GM12878 (cell line): ENCODE measurements at regions not wholly inside any gene's neighbourhood (a gene's known extent, or its start where the extent isn't known, plus 50 kb on each side); places are given as distances from the start of the nearest gene placed in this dataset.

ENCODE experiments used
- ATAC-seq: fragments of 200-7000 bp; cut with Tn5 transposase; 3 replicates; pipeline ENCODE4 v1.9.1; 2020; ENCODE audit warnings: mild to moderate bottlenecking, moderate library complexity
- BruUV-seq: library from RNA; stranded (reverse); fragments of 400-500 nt; replicated peaks from 2 replicates; lab custom pipeline; 2021; lab: Mats Ljungman, UMichigan
- CTCF ChIA-PET: fragments of 300-600 bp; sonication (Branson Sonifier 250); formaldehyde crosslinking; extraction: SDS; loops from one replicate; lab custom pipeline; 2021; ENCODE audit warnings: inconsistent platforms; lab: Yijun Ruan, JAX
- POLR2A ChIA-PET: fragments of 350-600 bp; formaldehyde crosslinking; extraction: SDS; loops from one replicate; lab custom pipeline; 2021; ENCODE audit warnings: inconsistent platforms; lab: Charles Lee
- RAD21 ChIA-PET: fragments of 300-600 bp; sonication (Branson Sonifier 250); formaldehyde crosslinking; loops from one replicate; lab custom pipeline; 2023; ENCODE audit warnings: antibody characterized with exemption; ENCODE audit not compliant: unreplicated experiment; lab: Charles Lee
- SMC1A ChIA-PET: fragments of 300-600 bp; sonication (Branson Sonifier 250); formaldehyde crosslinking; loops from one replicate; lab custom pipeline; 2023; ENCODE audit not compliant: unreplicated experiment, uncharacterized antibody; lab: Charles Lee
- DNase-seq: peaks from one replicate; pipeline ENCODE4 v3.0.0-alpha.2; 2011; ENCODE audit warnings: low read depth, low spot score
- FAIRE-seq: peaks from 3 replicates; lab custom pipeline; 2011; peaks lifted over from hg19 to GRCh38; lab: Jason Lieb, UNC
- H2AFZ ChIP-seq: 2 replicates; pipeline ENCODE4 v1.6.0; 2011; ENCODE audit warnings: low read depth, low read length, control low read depth; ENCODE audit not compliant: control insufficient read depth
- H3K27ac ChIP-seq: 2 replicates; pipeline ENCODE4 v1.5.1; 2011; ENCODE audit warnings: control low read depth; ENCODE audit not compliant: control insufficient read depth, insufficient read depth
- H3K27me3 ChIP-seq, 2 experiments: replicated peaks in 1 of 2; 2 replicates each; pipeline versions ENCODE4 v1.6.0 to v1.6.1; 2011; ENCODE audit warnings: low read length in 1 of 2; ENCODE audit not compliant: control insufficient read depth in 2 of 2, insufficient read depth in 2 of 2
- H3K36me3 ChIP-seq, 2 experiments: 2 replicates each; pipeline ENCODE4 v1.5.1; 2011; ENCODE audit warnings: low read length in 1 of 2; ENCODE audit not compliant: control insufficient read depth in 2 of 2, insufficient read depth in 2 of 2
- H3K4me1 ChIP-seq: 2 replicates; pipeline ENCODE4 v1.6.1; 2011; ENCODE audit warnings: mild to moderate bottlenecking, low read length, moderate library complexity, mixed read lengths; ENCODE audit not compliant: control insufficient read depth, insufficient read depth
- H3K4me2 ChIP-seq: 2 replicates; pipeline ENCODE4 v1.6.0; 2011; ENCODE audit warnings: control low read depth; ENCODE audit not compliant: control insufficient read depth, insufficient read depth
- H3K4me3 ChIP-seq: fragments of 200-600 bp; sonication (generic); 2 replicates; pipeline ENCODE4 v1.5.1; 2016
- H3K79me2 ChIP-seq: 2 replicates; pipeline ENCODE4 v1.6.0; 2011; ENCODE audit warnings: low read length; ENCODE audit not compliant: control insufficient read depth, insufficient read depth
- H3K9ac ChIP-seq: 2 replicates; pipeline ENCODE4 v1.8.0; 2011; ENCODE audit warnings: low read length, control low read depth, mixed read lengths; ENCODE audit not compliant: control insufficient read depth, insufficient read depth
- H3K9me3 ChIP-seq: replicated peaks from 3 replicates; pipeline ENCODE4 v1.5.1; 2011; ENCODE audit warnings: mild to moderate bottlenecking, low read length; ENCODE audit not compliant: control insufficient read depth, insufficient read depth
- H4K20me1 ChIP-seq: 2 replicates; pipeline ENCODE4 v1.6.0; 2011; ENCODE audit not compliant: control insufficient read depth, insufficient read depth
- EZH2 ChIP-seq: IDR thresholded peaks from 2 replicates; pipeline ENCODE4 v1.6.1; 2012; ENCODE audit warnings: low read depth, mild to moderate bottlenecking, control low read depth, inconsistent platforms, low read length, borderline replicate concordance; ENCODE audit not compliant: control insufficient read depth
- ZBED1 ChIP-seq: IDR thresholded peaks from 2 replicates; pipeline ENCODE4 v1.6.1; 2016; ENCODE audit warnings: borderline replicate concordance
- in situ Hi-C: fragments of 300-500 bp; cut with MboI; formaldehyde crosslinking; loops from 9 replicates; pipeline ENCODE4 v1.14.3; 2018; ENCODE audit warnings: mixed read lengths
- intact Hi-C: fragments of 100-400 bp; cut with micrococcal nuclease; formaldehyde crosslinking; loops from one replicate; pipeline ENCODE4 v1.14.2; 2022; ENCODE audit not compliant: unreplicated experiment
- TF ChIP-seq, protein P1 (sequence below): fragments of 450-650 bp; formaldehyde crosslinking; IDR thresholded peaks from 2 replicates; pipeline ENCODE4 v1.4.0; 2022; ENCODE audit warnings: mild to moderate bottlenecking, moderate library complexity
- TF ChIP-seq, protein P2 (sequence below): fragments of 450-650 bp; IDR thresholded peaks from 2 replicates; pipeline ENCODE4 v1.6.1; 2016; ENCODE audit warnings: mild to moderate bottlenecking, moderate library complexity, borderline replicate concordance

DNA sequence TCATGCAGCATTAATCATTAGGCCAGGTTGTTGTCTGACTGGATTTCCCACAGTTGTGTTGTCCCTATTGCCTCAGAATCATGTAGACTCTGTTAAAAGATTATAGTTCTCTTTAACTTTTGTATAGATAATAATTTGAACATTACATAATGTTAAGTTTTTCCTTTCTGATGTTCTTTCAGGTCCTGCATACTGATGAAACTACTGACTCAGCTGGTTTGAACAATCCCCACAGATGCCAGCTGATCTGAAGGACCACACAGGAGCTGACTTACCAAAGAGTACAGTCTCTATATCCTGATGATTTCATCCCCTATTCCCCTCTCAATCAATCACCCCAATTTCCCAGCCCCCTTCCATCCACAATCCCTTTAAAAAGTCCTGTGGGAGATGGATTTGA, 341.2 kb upstream of the MGAT4C start (continued):
- TF ChIP-seq, protein P1, sequence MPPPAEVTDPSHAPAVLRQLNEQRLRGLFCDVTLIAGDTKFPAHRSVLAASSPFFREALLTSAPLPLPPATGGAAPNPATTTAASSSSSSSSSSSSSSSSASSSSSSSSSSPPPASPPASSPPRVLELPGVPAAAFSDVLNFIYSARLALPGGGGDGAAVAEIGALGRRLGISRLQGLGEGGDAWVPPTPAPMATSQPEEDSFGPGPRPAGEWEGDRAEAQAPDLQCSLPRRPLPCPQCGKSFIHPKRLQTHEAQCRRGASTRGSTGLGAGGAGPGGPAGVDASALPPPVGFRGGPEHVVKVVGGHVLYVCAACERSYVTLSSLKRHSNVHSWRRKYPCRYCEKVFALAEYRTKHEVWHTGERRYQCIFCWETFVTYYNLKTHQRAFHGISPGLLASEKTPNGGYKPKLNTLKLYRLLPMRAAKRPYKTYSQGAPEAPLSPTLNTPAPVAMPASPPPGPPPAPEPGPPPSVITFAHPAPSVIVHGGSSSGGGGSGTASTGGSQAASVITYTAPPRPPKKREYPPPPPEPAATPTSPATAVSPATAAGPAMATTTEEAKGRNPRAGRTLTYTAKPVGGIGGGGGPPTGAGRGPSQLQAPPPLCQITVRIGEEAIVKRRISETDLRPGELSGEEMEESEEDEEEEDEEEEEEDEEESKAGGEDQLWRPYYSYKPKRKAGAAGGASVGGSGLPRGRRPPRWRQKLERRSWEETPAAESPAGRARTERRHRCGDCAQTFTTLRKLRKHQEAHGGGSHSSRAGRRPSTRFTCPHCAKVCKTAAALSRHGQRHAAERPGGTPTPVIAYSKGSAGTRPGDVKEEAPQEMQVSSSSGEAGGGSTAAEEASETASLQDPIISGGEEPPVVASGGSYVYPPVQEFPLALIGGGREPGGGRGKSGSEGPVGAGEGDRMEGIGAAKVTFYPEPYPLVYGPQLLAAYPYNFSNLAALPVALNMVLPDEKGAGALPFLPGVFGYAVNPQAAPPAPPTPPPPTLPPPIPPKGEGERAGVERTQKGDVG (CRISPR knock-in tag) = no peak
- no peak for TF ChIP-seq EZH2
- TF ChIP-seq, all 136 proteins: peak for 0

- intact Hi-C loops = no loop called here
- H3K4me2 ChIP-seq = no peak overlapping the region
- H2AFZ ChIP-seq = no peak overlapping the region
- no peaks in the 10 kb centered on the region for H3K79me2 ChIP-seq
- in situ Hi-C loops = no loop called here
- FAIRE-seq (no peak), DNase-seq (no peak), ATAC-seq (no peak)
- TF ChIP-seq, protein P2, sequence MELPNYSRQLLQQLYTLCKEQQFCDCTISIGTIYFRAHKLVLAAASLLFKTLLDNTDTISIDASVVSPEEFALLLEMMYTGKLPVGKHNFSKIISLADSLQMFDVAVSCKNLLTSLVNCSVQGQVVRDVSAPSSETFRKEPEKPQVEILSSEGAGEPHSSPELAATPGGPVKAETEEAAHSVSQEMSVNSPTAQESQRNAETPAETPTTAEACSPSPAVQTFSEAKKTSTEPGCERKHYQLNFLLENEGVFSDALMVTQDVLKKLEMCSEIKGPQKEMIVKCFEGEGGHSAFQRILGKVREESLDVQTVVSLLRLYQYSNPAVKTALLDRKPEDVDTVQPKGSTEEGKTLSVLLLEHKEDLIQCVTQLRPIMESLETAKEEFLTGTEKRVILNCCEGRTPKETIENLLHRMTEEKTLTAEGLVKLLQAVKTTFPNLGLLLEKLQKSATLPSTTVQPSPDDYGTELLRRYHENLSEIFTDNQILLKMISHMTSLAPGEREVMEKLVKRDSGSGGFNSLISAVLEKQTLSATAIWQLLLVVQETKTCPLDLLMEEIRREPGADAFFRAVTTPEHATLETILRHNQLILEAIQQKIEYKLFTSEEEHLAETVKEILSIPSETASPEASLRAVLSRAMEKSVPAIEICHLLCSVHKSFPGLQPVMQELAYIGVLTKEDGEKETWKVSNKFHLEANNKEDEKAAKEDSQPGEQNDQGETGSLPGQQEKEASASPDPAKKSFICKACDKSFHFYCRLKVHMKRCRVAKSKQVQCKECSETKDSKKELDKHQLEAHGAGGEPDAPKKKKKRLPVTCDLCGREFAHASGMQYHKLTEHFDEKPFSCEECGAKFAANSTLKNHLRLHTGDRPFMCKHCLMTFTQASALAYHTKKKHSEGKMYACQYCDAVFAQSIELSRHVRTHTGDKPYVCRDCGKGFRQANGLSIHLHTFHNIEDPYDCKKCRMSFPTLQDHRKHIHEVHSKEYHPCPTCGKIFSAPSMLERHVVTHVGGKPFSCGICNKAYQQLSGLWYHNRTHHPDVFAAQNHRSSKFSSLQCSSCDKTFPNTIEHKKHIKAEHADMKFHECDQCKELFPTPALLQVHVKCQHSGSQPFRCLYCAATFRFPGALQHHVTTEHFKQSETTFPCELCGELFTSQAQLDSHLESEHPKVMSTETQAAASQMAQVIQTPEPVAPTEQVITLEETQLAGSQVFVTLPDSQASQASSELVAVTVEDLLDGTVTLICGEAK = no peak
- TF ChIP-seq ZBED1 = no peak
- H3K4me3 ChIP-seq = no peak overlapping the region
- RAD21 ChIA-PET = no interaction called here
- no peak overlapping the region for H3K9ac ChIP-seq
- no peaks in the 10 kb centered on the region for H3K36me3 ChIP-seq
- BruUV-seq = no TSS peak
- H4K20me1 ChIP-seq = no peaks in the 10 kb centered on the region
- SMC1A ChIA-PET = no interaction called here
- H3K27me3 ChIP-seq = no peaks in the 10 kb centered on the region
- CTCF ChIA-PET = no interaction called here
- no peaks in the 10 kb centered on the region for H3K9me3 ChIP-seq
- H3K4me1 ChIP-seq = no peaks in the 10 kb centered on the region
- POLR2A ChIA-PET = no interaction called here
- no peak overlapping the region for H3K27ac ChIP-seq
These were observed 334.1 kb upstream of the MGAT4C start for GRCh38 chr12:86590296-86590695.
